ENCODE measurements at regions not wholly inside any gene's neighbourhood (a gene's known extent, or its start where the extent isn't known, plus 50 kb on each side); places are given as distances from the start of the nearest gene placed in this dataset.

GRCh38 chr2:2762913-2763312 lies 431.8 kb upstream of the MYT1L start:
- H3K36me3 Mint-ChIP-seq (ENCODE audit: low read depth, unreplicated experiment) = no peaks in the 10 kb centered on the region
- H3K27me3 Mint-ChIP-seq (ENCODE audit: unreplicated experiment) = peaks cover 4% of the 10 kb centered on the region
- no peak overlapping the region for H3K4me3 Mint-ChIP-seq (ENCODE audit: unreplicated experiment)
- DNase-seq (ENCODE audit: low spot score) = no peak
- H3K9me3 Mint-ChIP-seq (ENCODE audit: unreplicated experiment) = no peaks in the 10 kb centered on the region
- no peaks in the 10 kb centered on the region for H3K4me1 Mint-ChIP-seq (ENCODE audit: unreplicated experiment)
- H3K27ac Mint-ChIP-seq (ENCODE audit: unreplicated experiment) = no peak overlapping the region
- no peak for TF ChIP-seq CTCF (IDR thresholded peaks at IDR 0.05; ENCODE audit: unreplicated experiment)

GRCh38 chr2:2762166-2762908 lies 431.3 kb upstream of the MYT1L start:
- no peak overlapping the region for H3K4me3 Mint-ChIP-seq (ENCODE audit: unreplicated experiment)
- peaks cover 4% of the 10 kb centered on the region for H3K27me3 Mint-ChIP-seq (ENCODE audit: unreplicated experiment)
- H3K4me1 Mint-ChIP-seq (ENCODE audit: unreplicated experiment) = no peaks in the 10 kb centered on the region
- TF ChIP-seq CTCF (IDR thresholded peaks at IDR 0.05; ENCODE audit: unreplicated experiment) = no peak
- H3K9me3 Mint-ChIP-seq (ENCODE audit: unreplicated experiment) = no peaks in the 10 kb centered on the region
- H3K36me3 Mint-ChIP-seq (ENCODE audit: low read depth, unreplicated experiment) = no peaks in the 10 kb centered on the region
- DNase-seq (ENCODE audit: low spot score) = no peak
- no peak overlapping the region for H3K27ac Mint-ChIP-seq (ENCODE audit: unreplicated experiment)

- H3K4me1 Mint-ChIP-seq (ENCODE audit: unreplicated experiment) = no peaks in the 10 kb centered on the region
- peaks cover 4% of the 10 kb centered on the region for H3K27me3 Mint-ChIP-seq (ENCODE audit: unreplicated experiment)
- no peak overlapping the region for H3K4me3 Mint-ChIP-seq (ENCODE audit: unreplicated experiment)
- DNase-seq (ENCODE audit: low spot score) = no peak
- peaks cover 4% of the 10 kb centered on the region for H3K36me3 Mint-ChIP-seq (ENCODE audit: low read depth, unreplicated experiment)
- no peak for TF ChIP-seq CTCF (IDR thresholded peaks at IDR 0.05; ENCODE audit: unreplicated experiment)
- no peak overlapping the region for H3K27ac Mint-ChIP-seq (ENCODE audit: unreplicated experiment)
- H3K9me3 Mint-ChIP-seq (ENCODE audit: unreplicated experiment) = peaks cover 7% of the 10 kb centered on the region
Measured at GRCh38 chr2:2758793-2759367, 427.8 kb upstream of the MYT1L start.

- Mint-ChIP-seq H3K27me3 (ENCODE audit: unreplicated experiment) (peaks cover 4% of the 10 kb centered on the region), H3K4me3 (ENCODE audit: unreplicated experiment) (no peak overlapping the region), H3K9me3 (ENCODE audit: unreplicated experiment) (peaks cover 10% of the 10 kb centered on the region), H3K4me1 (ENCODE audit: unreplicated experiment) (no peaks in the 10 kb centered on the region), H3K36me3 (ENCODE audit: low read depth, unreplicated experiment) (peaks cover 4% of the 10 kb centered on the region), H3K27ac (ENCODE audit: unreplicated experiment) (no peak overlapping the region)
- DNase-seq (ENCODE audit: low spot score) = no peak
- no peak for TF ChIP-seq CTCF (IDR thresholded peaks at IDR 0.05; ENCODE audit: unreplicated experiment)
Measured at GRCh38 chr2:2757764-2758163, 426.7 kb upstream of the MYT1L start.

GRCh38 chr2:2756886-2757285 lies 425.8 kb upstream of the MYT1L start:
- Mint-ChIP-seq H3K27me3 (ENCODE audit: unreplicated experiment) (peaks cover 4% of the 10 kb centered on the region), H3K27ac (ENCODE audit: unreplicated experiment) (no peak overlapping the region), H3K4me1 (ENCODE audit: unreplicated experiment) (no peaks in the 10 kb centered on the region), H3K36me3 (ENCODE audit: low read depth, unreplicated experiment) (peaks cover 4% of the 10 kb centered on the region), H3K9me3 (ENCODE audit: unreplicated experiment) (peaks cover 10% of the 10 kb centered on the region), H3K4me3 (ENCODE audit: unreplicated experiment) (no peak overlapping the region)
- no peak for DNase-seq (ENCODE audit: low spot score)
- no peak for TF ChIP-seq CTCF (IDR thresholded peaks at IDR 0.05; ENCODE audit: unreplicated experiment)

Data from endothelial cell (in vitro differentiated cells).